ENCODE measurements at regions not wholly inside any gene's neighbourhood (a gene's known extent, or its start where the extent isn't known, plus 50 kb on each side); places are given as distances from the start of the nearest gene placed in this dataset.

DNA sequence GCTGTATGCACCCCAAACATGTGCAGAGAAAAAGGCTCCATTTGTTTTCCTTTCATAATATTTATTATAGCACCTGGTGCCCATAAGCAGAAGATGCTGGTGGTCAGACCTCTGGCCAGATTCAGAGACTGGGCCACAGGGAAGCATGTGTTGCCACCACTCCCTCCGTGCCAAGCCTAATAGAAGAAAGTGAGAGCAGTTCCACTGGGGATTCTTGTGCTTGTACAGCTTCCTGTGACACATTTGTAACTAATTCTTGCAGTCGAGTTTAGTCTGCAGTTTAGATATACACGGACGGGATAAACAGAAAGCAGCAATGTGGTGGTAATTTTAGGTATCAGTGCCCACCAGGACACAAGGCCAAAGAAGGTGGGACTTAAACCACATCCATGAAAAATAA, 135.4 kb upstream of the PIEZO2 start:
- H3K79me2 ChIP-seq (ENCODE audit: insufficient read depth, low read length) = no peaks in the 10 kb centered on the region
- no peak overlapping the region for H2AFZ ChIP-seq (ENCODE audit: low read depth, low read length, poor library complexity, severe bottlenecking)
- no peaks in the 10 kb centered on the region for H3K36me3 ChIP-seq (ENCODE audit: control insufficient read depth in 1 of 2, insufficient read depth in 2 of 2, low read length in 2 of 2)
- H3K9me3 ChIP-seq (ENCODE audit: control insufficient read depth in 1 of 2, insufficient read depth in 1 of 2, low read depth in 1 of 2, low read length in 2 of 2) = no peaks in the 10 kb centered on the region
- H3K4me2 ChIP-seq (ENCODE audit: low read length) = no peak overlapping the region
- no peaks in the 10 kb centered on the region for H3K9me2 ChIP-seq (ENCODE audit: insufficient read depth)
- POLR2A ChIA-PET = no interaction called here
- no peaks in the 10 kb centered on the region for H3K4me1 ChIP-seq (ENCODE audit: control insufficient read depth in 1 of 2, insufficient read depth in 2 of 2, low read length in 2 of 2)
- H4K20me1 ChIP-seq (ENCODE audit: insufficient read depth) = no peaks in the 10 kb centered on the region
- H3K27me3 ChIP-seq (ENCODE audit: insufficient read depth, low read length) = peaks cover 12% of the 10 kb centered on the region; the same call in 1 of the 2 replicates
- H3K27ac ChIP-seq (ENCODE audit: low read depth, low read length) = no peak overlapping the region
- no peak for ATAC-seq
- intact Hi-C loops (cut with micrococcal nuclease) = no loop called here
- DNase-seq (ENCODE audit: low read depth, low spot score) = no peak
- RAD21 ChIA-PET (ENCODE audit: low non-redundant PET in 1 of 2, low total read pairs in 2 of 2, uncharacterized antibody in 2 of 2, unreplicated experiment in 2 of 2) = no interaction called here
- no peak for TF ChIP-seq SP1 (IDR thresholded peaks at IDR 0.05; ENCODE audit: low read depth)
- TF ChIP-seq CBX3 (IDR thresholded peaks at IDR 0.05; ENCODE audit: low read depth) = no peak
- no peak for TF ChIP-seq EGR1 (IDR thresholded peaks at IDR 0.05; ENCODE audit: low read depth)
- no peak for TF ChIP-seq RAD21 (IDR thresholded peaks at IDR 0.05; ENCODE audit: low read depth)
- TF ChIP-seq EZH2 (IDR thresholded peaks at IDR 0.05) = no peak
- no peak for TF ChIP-seq EZH2phosphoT487 (IDR thresholded peaks at IDR 0.05; ENCODE audit: borderline replicate concordance)
- TF ChIP-seq, protein P1, sequence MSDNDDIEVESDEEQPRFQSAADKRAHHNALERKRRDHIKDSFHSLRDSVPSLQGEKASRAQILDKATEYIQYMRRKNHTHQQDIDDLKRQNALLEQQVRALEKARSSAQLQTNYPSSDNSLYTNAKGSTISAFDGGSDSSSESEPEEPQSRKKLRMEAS (IDR thresholded peaks at IDR 0.05) = no peak
- TF ChIP-seq, protein P2, sequence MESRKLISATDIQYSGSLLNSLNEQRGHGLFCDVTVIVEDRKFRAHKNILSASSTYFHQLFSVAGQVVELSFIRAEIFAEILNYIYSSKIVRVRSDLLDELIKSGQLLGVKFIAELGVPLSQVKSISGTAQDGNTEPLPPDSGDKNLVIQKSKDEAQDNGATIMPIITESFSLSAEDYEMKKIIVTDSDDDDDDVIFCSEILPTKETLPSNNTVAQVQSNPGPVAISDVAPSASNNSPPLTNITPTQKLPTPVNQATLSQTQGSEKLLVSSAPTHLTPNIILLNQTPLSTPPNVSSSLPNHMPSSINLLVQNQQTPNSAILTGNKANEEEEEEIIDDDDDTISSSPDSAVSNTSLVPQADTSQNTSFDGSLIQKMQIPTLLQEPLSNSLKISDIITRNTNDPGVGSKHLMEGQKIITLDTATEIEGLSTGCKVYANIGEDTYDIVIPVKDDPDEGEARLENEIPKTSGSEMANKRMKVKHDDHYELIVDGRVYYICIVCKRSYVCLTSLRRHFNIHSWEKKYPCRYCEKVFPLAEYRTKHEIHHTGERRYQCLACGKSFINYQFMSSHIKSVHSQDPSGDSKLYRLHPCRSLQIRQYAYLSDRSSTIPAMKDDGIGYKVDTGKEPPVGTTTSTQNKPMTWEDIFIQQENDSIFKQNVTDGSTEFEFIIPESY (IDR thresholded peaks at IDR 0.05; ENCODE audit: extremely low read depth, insufficient replicate concordance, low read length) = no peak
- no peak for TF ChIP-seq POLR2AphosphoS5 (IDR thresholded peaks at IDR 0.05; ENCODE audit: low read depth, low read length)
- TF ChIP-seq POLR2A (IDR thresholded peaks at IDR 0.05; ENCODE audit: borderline replicate concordance, extremely low read depth, insufficient read depth, insufficient read length) = no peak
- TF ChIP-seq SIN3A (IDR thresholded peaks at IDR 0.05; ENCODE audit: low read depth) = no peak
- TF ChIP-seq, protein P3, sequence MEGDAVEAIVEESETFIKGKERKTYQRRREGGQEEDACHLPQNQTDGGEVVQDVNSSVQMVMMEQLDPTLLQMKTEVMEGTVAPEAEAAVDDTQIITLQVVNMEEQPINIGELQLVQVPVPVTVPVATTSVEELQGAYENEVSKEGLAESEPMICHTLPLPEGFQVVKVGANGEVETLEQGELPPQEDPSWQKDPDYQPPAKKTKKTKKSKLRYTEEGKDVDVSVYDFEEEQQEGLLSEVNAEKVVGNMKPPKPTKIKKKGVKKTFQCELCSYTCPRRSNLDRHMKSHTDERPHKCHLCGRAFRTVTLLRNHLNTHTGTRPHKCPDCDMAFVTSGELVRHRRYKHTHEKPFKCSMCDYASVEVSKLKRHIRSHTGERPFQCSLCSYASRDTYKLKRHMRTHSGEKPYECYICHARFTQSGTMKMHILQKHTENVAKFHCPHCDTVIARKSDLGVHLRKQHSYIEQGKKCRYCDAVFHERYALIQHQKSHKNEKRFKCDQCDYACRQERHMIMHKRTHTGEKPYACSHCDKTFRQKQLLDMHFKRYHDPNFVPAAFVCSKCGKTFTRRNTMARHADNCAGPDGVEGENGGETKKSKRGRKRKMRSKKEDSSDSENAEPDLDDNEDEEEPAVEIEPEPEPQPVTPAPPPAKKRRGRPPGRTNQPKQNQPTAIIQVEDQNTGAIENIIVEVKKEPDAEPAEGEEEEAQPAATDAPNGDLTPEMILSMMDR (IDR thresholded peaks at IDR 0.05 in 2 of 3, conservative IDR thresholded peaks at IDR 0.05 in 1 of 3; ENCODE audit: borderline replicate concordance in 1 of 3, insufficient read depth in 1 of 3, low read depth in 2 of 3, low read length in 2 of 3) = no peak
- no peak for TF ChIP-seq ZNF274 (IDR thresholded peaks at IDR 0.05; ENCODE audit: low read depth, low read length)
- no peak for TF ChIP-seq JUND (IDR thresholded peaks at IDR 0.05)
- TF ChIP-seq, protein P4, sequence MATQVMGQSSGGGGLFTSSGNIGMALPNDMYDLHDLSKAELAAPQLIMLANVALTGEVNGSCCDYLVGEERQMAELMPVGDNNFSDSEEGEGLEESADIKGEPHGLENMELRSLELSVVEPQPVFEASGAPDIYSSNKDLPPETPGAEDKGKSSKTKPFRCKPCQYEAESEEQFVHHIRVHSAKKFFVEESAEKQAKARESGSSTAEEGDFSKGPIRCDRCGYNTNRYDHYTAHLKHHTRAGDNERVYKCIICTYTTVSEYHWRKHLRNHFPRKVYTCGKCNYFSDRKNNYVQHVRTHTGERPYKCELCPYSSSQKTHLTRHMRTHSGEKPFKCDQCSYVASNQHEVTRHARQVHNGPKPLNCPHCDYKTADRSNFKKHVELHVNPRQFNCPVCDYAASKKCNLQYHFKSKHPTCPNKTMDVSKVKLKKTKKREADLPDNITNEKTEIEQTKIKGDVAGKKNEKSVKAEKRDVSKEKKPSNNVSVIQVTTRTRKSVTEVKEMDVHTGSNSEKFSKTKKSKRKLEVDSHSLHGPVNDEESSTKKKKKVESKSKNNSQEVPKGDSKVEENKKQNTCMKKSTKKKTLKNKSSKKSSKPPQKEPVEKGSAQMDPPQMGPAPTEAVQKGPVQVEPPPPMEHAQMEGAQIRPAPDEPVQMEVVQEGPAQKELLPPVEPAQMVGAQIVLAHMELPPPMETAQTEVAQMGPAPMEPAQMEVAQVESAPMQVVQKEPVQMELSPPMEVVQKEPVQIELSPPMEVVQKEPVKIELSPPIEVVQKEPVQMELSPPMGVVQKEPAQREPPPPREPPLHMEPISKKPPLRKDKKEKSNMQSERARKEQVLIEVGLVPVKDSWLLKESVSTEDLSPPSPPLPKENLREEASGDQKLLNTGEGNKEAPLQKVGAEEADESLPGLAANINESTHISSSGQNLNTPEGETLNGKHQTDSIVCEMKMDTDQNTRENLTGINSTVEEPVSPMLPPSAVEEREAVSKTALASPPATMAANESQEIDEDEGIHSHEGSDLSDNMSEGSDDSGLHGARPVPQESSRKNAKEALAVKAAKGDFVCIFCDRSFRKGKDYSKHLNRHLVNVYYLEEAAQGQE (IDR thresholded peaks at IDR 0.05; ENCODE audit: low read depth) = no peak
- no peak for TF ChIP-seq FOSL1 (IDR thresholded peaks at IDR 0.05; ENCODE audit: low read depth)
- TF ChIP-seq CEBPB (IDR thresholded peaks at IDR 0.05; ENCODE audit: low read depth) = no peak
- TF ChIP-seq ELF1 (IDR thresholded peaks at IDR 0.05; ENCODE audit: borderline replicate concordance, low read depth) = no peak
- no peak overlapping the region for H3K9ac ChIP-seq (ENCODE audit: low read length)
- CTCF ChIA-PET = no interaction called here
- no TSS peak for BruUV-seq (replicated peaks)
- H3K4me3 ChIP-seq (replicated peaks in 1 of 2; ENCODE audit: low read depth in 1 of 2, low read length in 2 of 2) = no peak overlapping the region

All from HCT116 (cell line).